Fibroblast of lung (primary cell): ENCODE measurements at regions not wholly inside any gene's neighbourhood (a gene's known extent, or its start where the extent isn't known, plus 50 kb on each side); places are given as distances from the start of the nearest gene placed in this dataset.

Experiments
- EZH2 ChIP-seq: IDR thresholded peaks from 2 replicates; pipeline ENCODE4 v1.5.1; 2012; ENCODE audit warnings: low read length, control low read depth, mild to moderate bottlenecking; ENCODE audit errors: missing control alignments
- TF ChIP-seq, protein P1 (sequence below), 2 donors: IDR thresholded peaks in 1 of 2; conservative IDR thresholded peaks in 1 of 2; 1 replicate in 1 of 2; 2 replicates in 1 of 2; pipeline ENCODE4 v1.5.1; 2011 to 2012; ENCODE audit warnings: low read length in 2 of 2, control low read depth in 1 of 2, inconsistent platforms in 1 of 2, low read depth in 1 of 2, mild to moderate bottlenecking in 1 of 2

DNA sequence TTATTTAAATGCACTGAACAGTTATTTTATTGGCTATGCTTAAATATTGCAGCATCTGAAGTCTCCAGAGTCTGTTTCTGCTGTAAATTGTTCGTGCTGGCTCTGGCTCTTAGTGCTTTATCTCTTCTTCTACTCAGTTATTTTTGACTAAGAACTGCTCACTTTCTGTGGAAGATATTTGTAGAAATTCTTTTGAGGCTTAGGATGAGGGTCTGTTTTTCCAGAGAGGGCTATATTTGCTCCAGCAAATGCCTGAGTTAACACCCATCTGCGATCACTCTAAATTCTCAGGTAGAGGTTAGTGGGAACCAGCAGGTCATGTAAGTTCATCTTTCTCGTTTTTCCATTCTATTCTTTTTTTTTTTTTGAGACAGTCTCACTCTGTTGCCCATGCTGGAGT, 71.1 kb downstream of the ARL6IP4 start:
- TF ChIP-seq, protein P1, sequence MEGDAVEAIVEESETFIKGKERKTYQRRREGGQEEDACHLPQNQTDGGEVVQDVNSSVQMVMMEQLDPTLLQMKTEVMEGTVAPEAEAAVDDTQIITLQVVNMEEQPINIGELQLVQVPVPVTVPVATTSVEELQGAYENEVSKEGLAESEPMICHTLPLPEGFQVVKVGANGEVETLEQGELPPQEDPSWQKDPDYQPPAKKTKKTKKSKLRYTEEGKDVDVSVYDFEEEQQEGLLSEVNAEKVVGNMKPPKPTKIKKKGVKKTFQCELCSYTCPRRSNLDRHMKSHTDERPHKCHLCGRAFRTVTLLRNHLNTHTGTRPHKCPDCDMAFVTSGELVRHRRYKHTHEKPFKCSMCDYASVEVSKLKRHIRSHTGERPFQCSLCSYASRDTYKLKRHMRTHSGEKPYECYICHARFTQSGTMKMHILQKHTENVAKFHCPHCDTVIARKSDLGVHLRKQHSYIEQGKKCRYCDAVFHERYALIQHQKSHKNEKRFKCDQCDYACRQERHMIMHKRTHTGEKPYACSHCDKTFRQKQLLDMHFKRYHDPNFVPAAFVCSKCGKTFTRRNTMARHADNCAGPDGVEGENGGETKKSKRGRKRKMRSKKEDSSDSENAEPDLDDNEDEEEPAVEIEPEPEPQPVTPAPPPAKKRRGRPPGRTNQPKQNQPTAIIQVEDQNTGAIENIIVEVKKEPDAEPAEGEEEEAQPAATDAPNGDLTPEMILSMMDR (conservative IDR thresholded peaks at IDR 0.05 in 1 of 2, IDR thresholded peaks at IDR 0.05 in 1 of 2; ENCODE audit: low read depth in 1 of 2, low read length in 2 of 2) = no peak
- TF ChIP-seq EZH2 = no peak
